ENCODE measurements at regions not wholly inside any gene's neighbourhood (a gene's known extent, or its start where the extent isn't known, plus 50 kb on each side); places are given as distances from the start of the nearest gene placed in this dataset.

DNA sequence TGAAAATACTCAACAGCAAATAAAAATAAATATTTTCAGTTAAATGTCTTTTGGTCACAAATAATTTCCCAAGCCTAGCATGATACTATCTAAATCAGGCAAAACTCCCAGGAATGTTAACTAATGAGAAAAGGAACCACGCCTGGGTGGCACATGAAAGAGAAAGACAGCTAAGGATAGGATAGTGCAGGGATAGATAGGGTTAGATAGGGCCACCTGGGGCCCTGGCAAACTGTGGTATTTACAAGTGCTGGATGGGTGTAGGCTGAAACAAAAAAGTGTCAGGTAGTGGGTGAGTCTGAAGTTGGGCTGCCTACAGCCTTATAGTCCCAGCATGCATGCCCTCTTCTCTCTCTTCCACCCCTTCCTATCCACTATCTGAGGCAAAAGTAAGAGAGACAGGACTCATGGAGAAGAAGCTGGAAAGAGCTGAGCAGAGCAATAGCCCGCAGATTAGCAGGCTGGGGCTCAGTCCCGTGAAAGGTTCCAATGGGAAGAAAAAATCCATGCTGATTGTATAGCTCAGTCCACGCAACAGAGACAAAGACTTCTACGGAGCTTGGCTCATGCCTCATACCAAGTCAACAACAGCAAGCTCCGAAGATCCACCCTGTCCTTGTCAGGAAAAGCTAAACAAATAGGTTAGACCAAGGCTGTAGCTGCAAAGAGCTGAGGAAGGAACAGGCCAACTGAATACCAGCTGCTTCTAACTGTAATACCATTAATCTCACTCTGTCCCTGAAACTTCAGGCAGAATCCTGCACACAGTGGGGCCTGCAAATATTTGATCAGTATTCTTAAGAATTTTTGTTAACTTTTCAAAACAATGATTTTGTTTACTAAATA, 342.1 kb upstream of the ATP11B start:
- no peaks in the 10 kb centered on the region for H3K27me3 ChIP-seq (ENCODE audit: control insufficient read depth, insufficient read depth, low read length)
- no peak overlapping the region for H3K27ac ChIP-seq (ENCODE audit: low read length)
- no peaks in the 10 kb centered on the region for H3K4me1 ChIP-seq (ENCODE audit: control insufficient read depth, insufficient read depth, low read length)
- no peak overlapping the region for H3K4me3 ChIP-seq (ENCODE audit: low read length)
- WGBS (ENCODE audit: insufficient coverage, insufficient read length), result no CpG with 5 or more reads among the region's 6 CpGs
- no peaks in the 10 kb centered on the region for H3K9me3 ChIP-seq (ENCODE audit: control insufficient read depth, insufficient read depth, low read length)
- no peaks in the 10 kb centered on the region for H3K36me3 ChIP-seq (ENCODE audit: control insufficient read depth, insufficient read depth, low read length)
- DNase-seq (ENCODE audit: low read depth, low spot score), result no peak

DNA sequence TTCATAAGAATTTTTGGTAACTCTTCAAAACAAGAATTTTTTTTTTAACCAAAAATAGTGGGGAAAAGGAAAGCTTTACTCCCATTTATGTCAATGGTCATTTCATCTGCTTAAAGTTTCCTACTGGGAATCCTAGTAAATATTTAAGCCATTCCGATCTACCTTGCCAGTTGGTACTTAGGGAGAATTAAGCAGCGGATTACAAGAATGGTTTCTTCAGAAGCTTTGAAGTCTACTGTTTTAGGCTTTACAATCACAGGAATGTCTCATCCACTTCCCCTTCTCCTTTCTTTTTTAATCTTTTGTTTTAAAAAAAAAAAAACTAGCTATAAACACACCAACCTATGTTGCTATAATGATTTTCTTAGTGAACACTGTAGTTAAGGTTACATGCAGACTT, 341.4 kb upstream of the ATP11B start:
- Histone ChIP-seq H3K4me3 (ENCODE audit: low read length) (no peak overlapping the region), H3K4me1 (ENCODE audit: control insufficient read depth, insufficient read depth, low read length) (no peaks in the 10 kb centered on the region), H3K36me3 (ENCODE audit: control insufficient read depth, insufficient read depth, low read length) (no peaks in the 10 kb centered on the region), H3K27me3 (ENCODE audit: control insufficient read depth, insufficient read depth, low read length) (no peaks in the 10 kb centered on the region), H3K27ac (ENCODE audit: low read length) (no peak overlapping the region), H3K9me3 (ENCODE audit: control insufficient read depth, insufficient read depth, low read length) (no peaks in the 10 kb centered on the region)
- DNase-seq (ENCODE audit: low read depth, low spot score), result no peak
- no CpG with 5 or more reads among the region's 2 CpGs for WGBS (ENCODE audit: insufficient coverage, insufficient read length)

- no peak overlapping the region for H3K27ac ChIP-seq (ENCODE audit: low read length)
- no CpG with 5 or more reads among the region's 3 CpGs for WGBS (ENCODE audit: insufficient coverage, insufficient read length)
- no peaks in the 10 kb centered on the region for H3K27me3 ChIP-seq (ENCODE audit: control insufficient read depth, insufficient read depth, low read length)
Measured at GRCh38 chr3:182455011-182455410, 338.3 kb upstream of the ATP11B start.

DNA sequence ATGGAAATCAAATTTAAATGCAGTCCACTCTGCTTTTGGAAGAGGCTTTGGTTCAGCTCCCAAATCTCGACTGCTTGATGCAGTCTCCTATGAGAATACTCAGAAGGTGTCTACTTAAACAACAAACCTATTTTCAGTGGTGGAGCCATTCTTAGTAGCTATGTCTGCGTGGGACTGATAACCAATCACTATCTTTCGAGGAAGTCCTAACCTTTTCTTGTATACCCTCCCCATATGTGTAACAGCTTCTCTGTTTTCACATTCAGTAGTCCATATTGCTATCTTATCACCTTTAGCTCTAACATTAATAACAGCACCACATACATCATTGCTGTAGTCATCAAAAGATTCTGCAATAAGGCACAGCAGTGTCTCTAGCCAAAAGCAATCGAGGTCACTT, 333.0 kb upstream of the ATP11B start:
- H3K36me3 ChIP-seq (ENCODE audit: control insufficient read depth, insufficient read depth, low read length), result no peaks in the 10 kb centered on the region
- H3K9me3 ChIP-seq (ENCODE audit: control insufficient read depth, insufficient read depth, low read length), result no peaks in the 10 kb centered on the region
- H3K27ac ChIP-seq (ENCODE audit: low read length), result no peak overlapping the region
- no peak for DNase-seq (ENCODE audit: low read depth, low spot score)
- no peaks in the 10 kb centered on the region for H3K4me1 ChIP-seq (ENCODE audit: control insufficient read depth, insufficient read depth, low read length)
- no peaks in the 10 kb centered on the region for H3K27me3 ChIP-seq (ENCODE audit: control insufficient read depth, insufficient read depth, low read length)
- no CpG with 5 or more reads among the region's 4 CpGs for WGBS (ENCODE audit: insufficient coverage, insufficient read length)
- H3K4me3 ChIP-seq (ENCODE audit: low read length), result no peak overlapping the region

More at GRCh38 chr3:182455011-182455410, 338.3 kb upstream of the ATP11B start:
- no peak overlapping the region for H3K4me3 ChIP-seq (ENCODE audit: low read length)
- H3K9me3 ChIP-seq (ENCODE audit: control insufficient read depth, insufficient read depth, low read length), result no peaks in the 10 kb centered on the region
- no peaks in the 10 kb centered on the region for H3K36me3 ChIP-seq (ENCODE audit: control insufficient read depth, insufficient read depth, low read length)
- H3K4me1 ChIP-seq (ENCODE audit: control insufficient read depth, insufficient read depth, low read length), result no peaks in the 10 kb centered on the region
- DNase-seq (ENCODE audit: low read depth, low spot score), result no peak

DNA sequence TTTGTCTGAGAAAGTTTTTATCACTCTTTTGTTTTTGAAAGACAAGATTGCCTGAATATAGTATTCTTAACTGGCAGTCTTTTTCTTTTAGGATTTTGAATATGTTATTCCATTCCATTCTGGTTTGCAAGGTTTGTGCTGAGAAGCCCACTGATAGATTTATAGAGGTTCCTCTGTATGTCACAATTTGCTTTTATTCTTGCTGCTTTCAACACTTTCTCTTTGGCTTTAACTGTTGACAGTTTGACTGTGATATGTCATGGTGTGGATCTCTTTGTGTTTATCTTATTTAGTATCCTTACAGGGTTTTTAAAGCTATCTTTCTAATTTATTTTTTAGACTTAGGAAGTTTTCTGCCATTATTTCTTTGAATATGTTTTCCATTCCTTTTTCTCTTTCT, 331.2 kb upstream of the ATP11B start:
- H3K36me3 ChIP-seq (ENCODE audit: control insufficient read depth, insufficient read depth, low read length), result no peaks in the 10 kb centered on the region
- no peaks in the 10 kb centered on the region for H3K9me3 ChIP-seq (ENCODE audit: control insufficient read depth, insufficient read depth, low read length)
- no peak overlapping the region for H3K4me3 ChIP-seq (ENCODE audit: low read length)
- no peak for DNase-seq (ENCODE audit: low read depth, low spot score)
- no peak overlapping the region for H3K27ac ChIP-seq (ENCODE audit: low read length)
- no peaks in the 10 kb centered on the region for H3K4me1 ChIP-seq (ENCODE audit: control insufficient read depth, insufficient read depth, low read length)
- H3K27me3 ChIP-seq (ENCODE audit: control insufficient read depth, insufficient read depth, low read length), result no peaks in the 10 kb centered on the region

GRCh38 chr3:182464513-182465145, 328.7 kb upstream of the ATP11B start:
- H3K27ac ChIP-seq (ENCODE audit: low read length), result no peak overlapping the region
- no peak overlapping the region for H3K4me3 ChIP-seq (ENCODE audit: low read length)
- DNase-seq (ENCODE audit: low read depth, low spot score), result no peak
- H3K4me1 ChIP-seq (ENCODE audit: control insufficient read depth, insufficient read depth, low read length), result no peaks in the 10 kb centered on the region
- H3K9me3 ChIP-seq (ENCODE audit: control insufficient read depth, insufficient read depth, low read length), result no peaks in the 10 kb centered on the region
- WGBS (ENCODE audit: insufficient coverage, insufficient read length), result no CpG with 5 or more reads among the region's 2 CpGs
- H3K36me3 ChIP-seq (ENCODE audit: control insufficient read depth, insufficient read depth, low read length), result no peaks in the 10 kb centered on the region
- H3K27me3 ChIP-seq (ENCODE audit: control insufficient read depth, insufficient read depth, low read length), result no peaks in the 10 kb centered on the region

GRCh38 chr3:182465301-182466185, 327.8 kb upstream of the ATP11B start:
- no peaks in the 10 kb centered on the region for H3K9me3 ChIP-seq (ENCODE audit: control insufficient read depth, insufficient read depth, low read length)
- DNase-seq (ENCODE audit: low read depth, low spot score), result no peak
- H3K36me3 ChIP-seq (ENCODE audit: control insufficient read depth, insufficient read depth, low read length), result no peaks in the 10 kb centered on the region
- WGBS (ENCODE audit: insufficient coverage, insufficient read length), result no CpG with 5 or more reads among the region's 3 CpGs
- H3K4me3 ChIP-seq (ENCODE audit: low read length), result no peak overlapping the region
- H3K4me1 ChIP-seq (ENCODE audit: control insufficient read depth, insufficient read depth, low read length), result no peaks in the 10 kb centered on the region
- H3K27ac ChIP-seq (ENCODE audit: low read length), result no peak overlapping the region
- no peaks in the 10 kb centered on the region for H3K27me3 ChIP-seq (ENCODE audit: control insufficient read depth, insufficient read depth, low read length)

- Histone ChIP-seq H3K4me3 (ENCODE audit: low read length) (no peak overlapping the region), H3K27me3 (ENCODE audit: control insufficient read depth, insufficient read depth, low read length) (no peaks in the 10 kb centered on the region), H3K4me1 (ENCODE audit: control insufficient read depth, insufficient read depth, low read length) (no peaks in the 10 kb centered on the region), H3K9me3 (ENCODE audit: control insufficient read depth, insufficient read depth, low read length) (no peaks in the 10 kb centered on the region), H3K27ac (ENCODE audit: low read length) (no peak overlapping the region), H3K36me3 (ENCODE audit: control insufficient read depth, insufficient read depth, low read length) (no peaks in the 10 kb centered on the region)
- no CpG with 5 or more reads among the region's 2 CpGs for WGBS (ENCODE audit: insufficient coverage, insufficient read length)
- DNase-seq (ENCODE audit: low read depth, low spot score), result no peak
Measured at GRCh38 chr3:182469086-182469485, 324.2 kb upstream of the ATP11B start.

GRCh38 chr3:182470187-182470586, 323.1 kb upstream of the ATP11B start:
- H3K27me3 ChIP-seq (ENCODE audit: control insufficient read depth, insufficient read depth, low read length), result no peaks in the 10 kb centered on the region
- no peak for DNase-seq (ENCODE audit: low read depth, low spot score)
- no peak overlapping the region for H3K4me3 ChIP-seq (ENCODE audit: low read length)
- no peak overlapping the region for H3K27ac ChIP-seq (ENCODE audit: low read length)
- no peaks in the 10 kb centered on the region for H3K9me3 ChIP-seq (ENCODE audit: control insufficient read depth, insufficient read depth, low read length)
- H3K4me1 ChIP-seq (ENCODE audit: control insufficient read depth, insufficient read depth, low read length), result no peaks in the 10 kb centered on the region
- H3K36me3 ChIP-seq (ENCODE audit: control insufficient read depth, insufficient read depth, low read length), result no peaks in the 10 kb centered on the region
- WGBS (ENCODE audit: insufficient coverage, insufficient read length), result no CpG with 5 or more reads among the region's 1 CpG

DNA sequence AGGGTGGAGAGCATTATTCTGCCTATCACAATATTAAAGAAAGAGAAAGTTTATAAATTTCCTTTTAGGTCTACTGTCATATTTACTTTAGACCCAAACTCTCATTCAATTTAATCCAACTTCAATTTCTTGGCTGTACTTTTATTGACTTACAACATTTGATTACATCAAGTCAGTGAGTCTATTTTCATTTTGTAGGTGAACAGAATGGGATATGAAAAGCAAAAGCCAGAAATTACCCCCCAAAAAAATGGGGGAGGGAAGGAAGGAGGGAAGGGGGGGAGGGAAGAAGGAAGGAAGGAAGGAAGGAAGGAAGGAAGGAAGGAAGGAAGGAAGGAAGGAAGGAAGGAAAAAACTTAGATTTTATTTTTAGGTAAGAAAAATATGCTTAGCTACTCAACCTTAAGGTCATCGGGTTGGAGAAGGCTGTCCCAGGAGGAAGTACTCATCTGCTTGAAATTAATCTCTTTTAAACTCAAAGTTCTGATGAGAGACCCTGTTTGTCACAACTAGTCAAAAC, 320.1 kb upstream of the ATP11B start:
- Histone ChIP-seq H3K27me3 (ENCODE audit: control insufficient read depth, insufficient read depth, low read length) (no peaks in the 10 kb centered on the region), H3K27ac (ENCODE audit: low read length) (no peak overlapping the region), H3K4me3 (ENCODE audit: low read length) (no peak overlapping the region), H3K4me1 (ENCODE audit: control insufficient read depth, insufficient read depth, low read length) (no peaks in the 10 kb centered on the region), H3K36me3 (ENCODE audit: control insufficient read depth, insufficient read depth, low read length) (no peaks in the 10 kb centered on the region), H3K9me3 (ENCODE audit: control insufficient read depth, insufficient read depth, low read length) (no peaks in the 10 kb centered on the region)
- DNase-seq (ENCODE audit: low read depth, low spot score), result no peak
- no CpG with 5 or more reads among the region's 1 CpG for WGBS (ENCODE audit: insufficient coverage, insufficient read length)

Data from iPS DF 6.9 (cell line).